Lower leg skin (tissue), 3 donors: ENCODE measurements at regions not wholly inside any gene's neighbourhood (a gene's known extent, or its start where the extent isn't known, plus 50 kb on each side); places are given as distances from the start of the nearest gene placed in this dataset.

ENCODE experiments used
- CTCF ChIP-seq, 3 donors: fragments of 450-650 bp; IDR thresholded peaks; one replicate each; pipeline ENCODE4 v1.5.1; 2016; ENCODE audit warnings: antibody characterized with exemption in 3 of 3, mild to moderate bottlenecking in 3 of 3, moderate library complexity in 2 of 3
- POLR2A ChIP-seq, 2 donors: fragments of 450-650 bp; IDR thresholded peaks; one replicate each; pipeline ENCODE4 v1.6.1; 2016 to 2017; ENCODE audit warnings: antibody characterized with exemption in 2 of 2, mild to moderate bottlenecking in 1 of 2, moderate library complexity in 1 of 2

GRCh38 chr2:120984452-120985173, 248.9 kb downstream of the GLI2 start:
- TF ChIP-seq POLR2A (IDR thresholded peaks at IDR 0.05) (no peak), CTCF (IDR thresholded peaks at IDR 0.05) (no peak)
